Transverse colon (tissue), 4 donors: ENCODE measurements at regions not wholly inside any gene's neighbourhood (a gene's known extent, or its start where the extent isn't known, plus 50 kb on each side); places are given as distances from the start of the nearest gene placed in this dataset.

Source experiments
- DNase-seq: peaks from one replicate; pipeline ENCODE4 v3.0.0-alpha.2; 2019
- H3K27ac ChIP-seq, 4 donors: fragments of 200-600 bp; sonication (generic); 2 replicates each; pipeline ENCODE4 v1.5.1; 2016 to 2018; ENCODE audit warnings: inconsistent platforms in 4 of 4
- H3K27me3 ChIP-seq: fragments of 200-600 bp; sonication (generic); 2 replicates; pipeline ENCODE4 v1.5.1; 2017; ENCODE audit warnings: inconsistent platforms
- H3K36me3 ChIP-seq, 4 donors: fragments of 200-600 bp; sonication (generic); 2 replicates each; pipeline ENCODE4 v1.5.1; 2017 to 2019; ENCODE audit warnings: inconsistent platforms in 4 of 4
- H3K4me1 ChIP-seq, 4 donors: fragments of 200-600 bp; sonication (generic); 2 replicates each; pipeline ENCODE4 v1.5.1; 2017 to 2020; ENCODE audit warnings: inconsistent platforms in 4 of 4
- H3K4me3 ChIP-seq, 4 donors: fragments of 200-600 bp; sonication (generic); 1 replicate in 1 of 4; 2 replicates in 3 of 4; pipeline versions ENCODE4 v1.5.1 to v1.6.1; 2017 to 2019; ENCODE audit warnings: inconsistent platforms in 4 of 4
- H3K9me3 ChIP-seq, 2 donors: fragments of 200-600 bp; sonication (generic); 2 replicates each; pipeline ENCODE4 v1.5.1; 2017 to 2019; ENCODE audit warnings: inconsistent platforms in 2 of 2
- CTCF ChIP-seq, 5 experiments: fragments of 200-600 bp in 3 of 5; fragments of 450-650 bp in 2 of 5; sonication (generic) in 3 of 5; IDR thresholded peaks; 1 replicate in 2 of 5; 2 replicates in 3 of 5; pipeline ENCODE4 v1.5.1; 2016 to 2017; ENCODE audit warnings: antibody characterized with exemption in 5 of 5, inconsistent platforms in 3 of 5, mild to moderate bottlenecking in 2 of 5, moderate library complexity in 1 of 5
- EP300 ChIP-seq: sonication (generic); formaldehyde crosslinking; IDR thresholded peaks from one replicate; pipeline ENCODE4 v1.6.1; 2017; ENCODE audit warnings: antibody characterized with exemption, low read depth
- POLR2A ChIP-seq: fragments of 450-650 bp; IDR thresholded peaks from one replicate; pipeline ENCODE4 v1.6.1; 2016; ENCODE audit warnings: antibody characterized with exemption, mild to moderate bottlenecking, moderate library complexity
- POLR2AphosphoS5 ChIP-seq, 3 donors: sonication (generic); formaldehyde crosslinking; IDR thresholded peaks; one replicate each; pipeline ENCODE4 v1.6.1; 2016; ENCODE audit warnings: antibody characterized with exemption in 3 of 3
- WGBS, 2 donors: methylation state at CpG; one replicate each; pipeline ENCODE4 v1.1.5; 2018; ENCODE audit warnings: low coverage in 1 of 2; 5-methylcytosine and 5-hydroxymethylcytosine counted together
- in situ Hi-C, 4 donors: fragments of 200-750 bp; cut with MboI; loops; one replicate each; pipeline versions ENCODE4 v1.15.0 to v1.15.1; 2017; ENCODE audit warnings: low sequenced_read_pairs in 3 of 4, low pct_ligation_motif_present in 1 of 4, low pct_unique_long_range_greater_than_20kb in 1 of 4
- intact Hi-C: fragments of 100-400 bp; cut with DNase I; formaldehyde crosslinking; loops from one replicate; pipeline ENCODE4 v1.15.1; 2023; ENCODE audit warnings: low total_unique reads

GRCh38 chr13:28563609-28564008 lies 68.7 kb upstream of the FLT1 start:
- no peaks in the 10 kb centered on the region for H3K4me1 ChIP-seq
- 69 to 86% methylated on average over 3 to 5 of the region's 5 CpGs for WGBS, 2 donors
- no peak overlapping the region for H3K27ac ChIP-seq
- intact Hi-C loops: no loop called here
- in situ Hi-C loops: no loop called here
- no peaks in the 10 kb centered on the region for H3K9me3 ChIP-seq
- TF ChIP-seq POLR2A (no peak), POLR2AphosphoS5 (IDR thresholded peaks at IDR 0.05) (no peak), CTCF (IDR thresholded peaks at IDR 0.05) (no peak), EP300 (no peak)
- no peak for DNase-seq
- H3K4me3 ChIP-seq: no peak overlapping the region
- no peaks in the 10 kb centered on the region for H3K27me3 ChIP-seq
- H3K36me3 ChIP-seq: no peaks in the 10 kb centered on the region

GRCh38 chr13:28560612-28561011 lies 65.7 kb upstream of the FLT1 start:
- no peak overlapping the region for H3K4me3 ChIP-seq
- TF ChIP-seq POLR2AphosphoS5 (IDR thresholded peaks at IDR 0.05): no peak
- no peak for TF ChIP-seq EP300
- TF ChIP-seq POLR2A: no peak
- no peak for TF ChIP-seq CTCF (IDR thresholded peaks at IDR 0.05)
- in situ Hi-C loops: no loop called here
- H3K27ac ChIP-seq: no peak overlapping the region
- no peaks in the 10 kb centered on the region for H3K9me3 ChIP-seq
- no peak for DNase-seq
- H3K4me1 ChIP-seq: no peaks in the 10 kb centered on the region
- intact Hi-C loops: no loop called here
- H3K36me3 ChIP-seq: no peaks in the 10 kb centered on the region
- no peaks in the 10 kb centered on the region for H3K27me3 ChIP-seq
- 40 to 77% methylated on average over 1 to 2 of the region's 2 CpGs for WGBS, 2 donors

GRCh38 chr13:28559636-28560259 lies 64.8 kb upstream of the FLT1 start:
- intact Hi-C loops: no loop called here
- WGBS, 2 donors: 89 to 90% methylated on average over 4 to 8 of the region's 8 CpGs
- H3K27ac ChIP-seq: no peak overlapping the region
- H3K4me1 ChIP-seq: no peaks in the 10 kb centered on the region
- no peak overlapping the region for H3K4me3 ChIP-seq
- no peaks in the 10 kb centered on the region for H3K9me3 ChIP-seq
- no peak for DNase-seq
- in situ Hi-C loops: no loop called here
- H3K36me3 ChIP-seq: no peaks in the 10 kb centered on the region
- no peaks in the 10 kb centered on the region for H3K27me3 ChIP-seq
- no peak for TF ChIP-seq POLR2AphosphoS5 (IDR thresholded peaks at IDR 0.05)
- no peak for TF ChIP-seq POLR2A
- no peak for TF ChIP-seq CTCF (IDR thresholded peaks at IDR 0.05)
- TF ChIP-seq EP300: no peak

- Histone ChIP-seq H3K9me3 (no peaks in the 10 kb centered on the region), H3K4me1 (no peaks in the 10 kb centered on the region), H3K4me3 (no peak overlapping the region), H3K27ac (no peak overlapping the region), H3K36me3 (no peaks in the 10 kb centered on the region), H3K27me3 (no peaks in the 10 kb centered on the region)
- intact Hi-C loops: no loop called here
- no peak for DNase-seq
- 76 to 78% methylated on average over 3 to 8 of the region's 8 CpGs for WGBS, 2 donors
- TF ChIP-seq POLR2A (no peak), EP300 (no peak), CTCF (IDR thresholded peaks at IDR 0.05) (no peak), POLR2AphosphoS5 (IDR thresholded peaks at IDR 0.05) (no peak)
- in situ Hi-C loops: no loop called here
Observed at GRCh38 chr13:28558567-28558966, 63.6 kb upstream of the FLT1 start.
